Hypothalamus (tissue), 51 donors: ENCODE measurements at regions not wholly inside any gene's neighbourhood (a gene's known extent, or its start where the extent isn't known, plus 50 kb on each side); places are given as distances from the start of the nearest gene placed in this dataset.
"Not testable (repeated sequence)": the region's sequence is repeated elsewhere in the genome, so short reads cannot be mapped to it uniquely, and the experiment has no call there.

ENCODE experiments used
- DNase-seq, 51 donors: peaks; one replicate each; lab custom pipeline; 2025; lab: John Stamatoyannopoulos, UW

- no peak for DNase-seq
These were observed 73.5 kb upstream of the DHRSX start for GRCh38 chrX:2574271-2574670.

DNA sequence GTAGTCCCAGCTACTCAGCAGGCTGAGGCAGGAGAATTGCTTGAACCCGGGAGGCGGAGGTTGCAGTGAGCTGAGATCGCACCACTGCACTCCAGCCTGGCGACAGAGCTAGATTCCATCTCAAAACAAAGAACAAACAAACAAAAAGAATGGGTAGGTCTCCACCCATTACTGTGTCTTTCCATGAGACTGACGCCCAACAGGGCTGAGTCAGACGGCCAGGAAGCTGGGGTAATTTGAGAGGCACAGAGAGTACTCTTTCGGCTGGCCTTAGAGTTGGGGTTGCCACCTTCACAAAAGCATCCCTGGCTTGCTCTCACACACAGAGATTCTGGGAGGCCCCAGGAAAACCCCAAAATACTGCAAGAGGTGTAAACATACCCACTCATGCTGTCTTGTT lies 72.0 kb upstream of the DHRSX start:
- DNase-seq = no peak

GRCh38 chrX:2568125-2568524 lies 67.3 kb upstream of the DHRSX start:
- no peak for DNase-seq

DNA sequence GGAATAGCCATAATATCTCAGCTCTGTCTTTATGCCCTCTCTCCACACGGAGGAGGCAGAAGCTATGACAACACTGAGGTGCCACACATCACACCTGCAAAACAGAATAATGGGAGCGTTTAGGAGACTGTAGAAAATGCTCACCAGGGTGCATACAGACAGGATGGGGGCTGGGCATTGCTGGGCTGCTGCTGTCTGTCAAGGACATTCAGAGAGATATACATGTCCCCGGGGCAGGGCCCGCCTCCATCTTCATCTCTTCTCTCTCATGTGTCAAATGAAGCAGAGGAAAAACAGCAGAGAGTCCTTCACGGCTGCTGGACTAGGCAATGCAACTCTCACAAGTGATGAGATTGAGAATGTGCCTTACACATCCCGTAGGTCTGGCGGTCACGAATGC lies 65.3 kb upstream of the DHRSX start:
- no peak for DNase-seq

DNA sequence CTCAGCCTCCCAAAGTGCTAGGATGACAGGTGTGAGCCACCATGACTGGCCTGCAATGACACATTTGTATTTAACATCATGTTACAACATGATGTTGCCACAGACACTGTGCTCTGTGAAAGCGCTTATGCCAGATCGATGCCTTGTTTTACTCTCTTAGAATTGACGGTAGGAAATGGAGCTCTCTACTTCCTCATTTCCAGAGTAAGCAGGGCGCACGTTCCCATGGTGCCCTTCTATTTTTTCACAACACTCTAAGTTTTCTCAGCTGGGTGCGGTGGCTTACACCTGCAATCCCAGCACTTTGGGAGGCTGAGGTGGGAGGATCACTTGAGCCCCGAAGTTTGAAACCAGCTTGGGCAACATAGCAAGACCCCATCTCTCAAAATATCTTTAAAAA lies 60.7 kb upstream of the DHRSX start:
- DNase-seq = no peak

GRCh38 chrX:2559124-2559523 lies 58.3 kb upstream of the DHRSX start:
- no peak for DNase-seq

GRCh38 chrX:2554891-2555290 lies 54.1 kb upstream of the DHRSX start:
- DNase-seq = no peak

GRCh38 chrX:2554066-2554465 lies 53.3 kb upstream of the DHRSX start:
- DNase-seq = not testable (repeated sequence)

DNA sequence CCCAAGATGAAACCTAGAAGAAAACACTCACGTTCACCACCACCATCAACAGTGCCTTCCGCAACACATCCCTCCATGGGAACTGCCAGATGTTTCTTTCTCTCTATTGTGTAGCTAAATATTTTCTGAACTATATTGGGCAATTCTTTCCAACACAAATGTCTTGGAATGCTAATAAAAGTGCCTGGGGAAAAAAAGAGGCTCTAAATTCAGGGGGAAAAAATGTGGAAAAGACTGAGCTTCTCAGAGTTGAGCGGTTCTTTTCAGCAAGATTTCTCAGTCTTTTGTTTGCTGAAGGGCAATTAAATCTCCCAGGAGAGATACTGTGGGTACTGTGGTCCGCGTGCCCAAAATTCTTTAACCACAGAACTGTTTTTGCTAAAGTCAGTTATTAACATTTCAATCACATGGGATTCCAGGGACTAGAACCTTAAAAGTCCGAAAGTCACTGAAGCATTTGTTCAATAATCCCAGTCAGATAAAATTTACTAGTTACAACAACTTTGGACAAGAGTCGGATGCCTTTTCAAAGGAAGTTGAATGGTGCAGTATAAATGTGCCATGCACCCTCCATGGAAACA lies 51.9 kb upstream of the DHRSX start:
- no peak for DNase-seq

GRCh38 chrX:2550328-2551020 lies 49.7 kb upstream of the DHRSX start:
- DNase-seq = no peak
